Progenitor cell of endocrine pancreas (in vitro differentiated cells): ENCODE measurements at regions not wholly inside any gene's neighbourhood (a gene's known extent, or its start where the extent isn't known, plus 50 kb on each side); places are given as distances from the start of the nearest gene placed in this dataset.

Experiments
- DNase-seq: peaks from one replicate; pipeline ENCODE4 v3.0.0; 2021; ENCODE audit warnings: low spot score; ENCODE audit not compliant: unreplicated experiment
- H3K27ac Mint-ChIP-seq: 2 replicates; pipeline ENCODE4 v1.8.0; 2021; ENCODE audit warnings: mild to moderate bottlenecking, moderate library complexity, mixed read lengths
- H3K27me3 Mint-ChIP-seq: 2 replicates; pipeline ENCODE4 v1.8.0; 2021; ENCODE audit warnings: mixed read lengths
- H3K36me3 Mint-ChIP-seq: 2 replicates; pipeline ENCODE4 v1.8.0; 2022; ENCODE audit warnings: mixed read lengths; ENCODE audit not compliant: insufficient read depth
- H3K4me1 Mint-ChIP-seq: 2 replicates; pipeline ENCODE4 v1.8.0; 2021; ENCODE audit warnings: low read depth, mixed read lengths
- H3K4me3 Mint-ChIP-seq: 2 replicates; pipeline ENCODE4 v1.8.0; 2021; ENCODE audit warnings: low read depth, mild to moderate bottlenecking, moderate library complexity, mixed read lengths
- H3K9me3 Mint-ChIP-seq: 2 replicates; pipeline ENCODE4 v1.8.0; 2021; ENCODE audit warnings: low read depth, mixed read lengths
- CTCF ChIP-seq: fragments of 200-600 bp; sonication (generic); IDR thresholded peaks from one replicate; pipeline ENCODE4 v1.5.0; 2021; ENCODE audit warnings: antibody characterized with exemption, mild to moderate bottlenecking; ENCODE audit not compliant: unreplicated experiment

- Mint-ChIP-seq H3K27ac (no peak overlapping the region), H3K36me3 (no peaks in the 10 kb centered on the region), H3K27me3 (no peaks in the 10 kb centered on the region), H3K9me3 (no peaks in the 10 kb centered on the region), H3K4me3 (no peak overlapping the region), H3K4me1 (no peaks in the 10 kb centered on the region)
- no peak for TF ChIP-seq CTCF
- DNase-seq: no peak
Observed at GRCh38 chr4:132865922-132866321, 283.2 kb upstream of the PCDH10 start.

- DNase-seq: no peak
- Mint-ChIP-seq H3K9me3 (no peaks in the 10 kb centered on the region), H3K4me3 (no peak overlapping the region), H3K36me3 (no peaks in the 10 kb centered on the region), H3K27ac (no peak overlapping the region), H3K4me1 (no peaks in the 10 kb centered on the region), H3K27me3 (no peaks in the 10 kb centered on the region)
- TF ChIP-seq CTCF: no peak
Observed at GRCh38 chr4:132866616-132867015, 282.5 kb upstream of the PCDH10 start.

- no peak overlapping the region for H3K4me3 Mint-ChIP-seq
Observed at GRCh38 chr4:132893787-132894186, 255.3 kb upstream of the PCDH10 start.

GRCh38 chr4:132901224-132901623 lies 247.9 kb upstream of the PCDH10 start:
- no peaks in the 10 kb centered on the region for H3K36me3 Mint-ChIP-seq
- peaks cover 2% of the 10 kb centered on the region for H3K9me3 Mint-ChIP-seq

More at GRCh38 chr4:132893787-132894186, 255.3 kb upstream of the PCDH10 start:
- TF ChIP-seq CTCF: no peak
- Mint-ChIP-seq H3K27me3 (no peaks in the 10 kb centered on the region), H3K27ac (no peak overlapping the region), H3K9me3 (no peaks in the 10 kb centered on the region), H3K4me1 (no peaks in the 10 kb centered on the region), H3K36me3 (no peaks in the 10 kb centered on the region)
- DNase-seq: no peak

GRCh38 chr4:132910229-132910748 lies 238.8 kb upstream of the PCDH10 start:
- Mint-ChIP-seq H3K9me3 (peaks cover 3% of the 10 kb centered on the region), H3K36me3 (no peaks in the 10 kb centered on the region), H3K27me3 (no peaks in the 10 kb centered on the region), H3K27ac (no peak overlapping the region), H3K4me3 (no peak overlapping the region), H3K4me1 (no peaks in the 10 kb centered on the region)
- DNase-seq: no peak
- no peak for TF ChIP-seq CTCF

More at GRCh38 chr4:132901224-132901623, 247.9 kb upstream of the PCDH10 start:
- H3K27me3 Mint-ChIP-seq: no peaks in the 10 kb centered on the region
- TF ChIP-seq CTCF: no peak
- no peaks in the 10 kb centered on the region for H3K4me1 Mint-ChIP-seq
- no peak overlapping the region for H3K27ac Mint-ChIP-seq
- DNase-seq: no peak
- H3K4me3 Mint-ChIP-seq: no peak overlapping the region
